ENCODE measurements at regions not wholly inside any gene's neighbourhood (a gene's known extent, or its start where the extent isn't known, plus 50 kb on each side); places are given as distances from the start of the nearest gene placed in this dataset.

GRCh38 chr3:110664148-110664547 lies 407.5 kb upstream of the NECTIN3 start:
- no peak for TF ChIP-seq CTCF (IDR thresholded peaks at IDR 0.05)
- no peak overlapping the region for H3K4me3 ChIP-seq

GRCh38 chr3:110666495-110666894 lies 405.1 kb upstream of the NECTIN3 start:
- no peak overlapping the region for H3K4me3 ChIP-seq
- TF ChIP-seq CTCF (IDR thresholded peaks at IDR 0.05): no peak
- H3K27ac ChIP-seq: no peak overlapping the region
- no peak for DNase-seq (ENCODE audit: low spot score)
- peaks cover 0 to 5% of the 10 kb centered on the region in 2 donors for H3K9me3 ChIP-seq
- H3K36me3 ChIP-seq: no peaks in the 10 kb centered on the region
- H3K4me1 ChIP-seq: no peaks in the 10 kb centered on the region
- H3K27me3 ChIP-seq: no peaks in the 10 kb centered on the region

More at GRCh38 chr3:110664148-110664547, 407.5 kb upstream of the NECTIN3 start:
- DNase-seq (ENCODE audit: low spot score): no peak
- H3K36me3 ChIP-seq: no peaks in the 10 kb centered on the region
- no peaks in the 10 kb centered on the region for H3K9me3 ChIP-seq
- H3K27ac ChIP-seq: no peak overlapping the region
- no peaks in the 10 kb centered on the region for H3K27me3 ChIP-seq
- no peaks in the 10 kb centered on the region for H3K4me1 ChIP-seq

DNA sequence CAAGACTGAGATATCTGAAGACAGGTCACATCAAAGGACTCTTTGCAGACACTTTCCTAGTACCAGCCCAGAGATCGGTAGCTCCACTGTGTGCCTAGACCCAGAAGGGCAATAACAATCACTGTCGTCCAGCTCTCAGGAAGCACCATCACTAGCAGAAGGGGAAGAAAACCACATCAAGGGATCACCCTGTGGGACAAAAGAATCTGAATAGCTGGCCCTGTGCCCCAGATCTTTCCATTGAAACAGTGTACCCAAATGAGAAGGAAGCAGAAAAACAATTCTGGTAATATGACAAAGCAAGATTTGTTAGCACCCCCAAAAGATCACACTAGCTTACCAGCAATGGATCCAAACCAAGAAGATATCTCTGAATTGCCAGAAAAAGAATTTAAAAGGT lies 404.4 kb upstream of the NECTIN3 start:
- Histone ChIP-seq H3K27me3 (no peaks in the 10 kb centered on the region), H3K36me3 (no peaks in the 10 kb centered on the region)
- TF ChIP-seq CTCF (IDR thresholded peaks at IDR 0.05): no peak

GRCh38 chr3:110670407-110670806 lies 401.2 kb upstream of the NECTIN3 start:
- Histone ChIP-seq H3K9me3 (peaks cover 0 to 5% of the 10 kb centered on the region in 2 donors), H3K4me3 (no peak overlapping the region), H3K27me3 (no peaks in the 10 kb centered on the region), H3K36me3 (no peaks in the 10 kb centered on the region), H3K4me1 (no peaks in the 10 kb centered on the region), H3K27ac (no peak overlapping the region)
- no peak for TF ChIP-seq CTCF (IDR thresholded peaks at IDR 0.05)
- DNase-seq (ENCODE audit: low spot score): no peak

More for the DNA sequence above, 404.4 kb upstream of the NECTIN3 start:
- Histone ChIP-seq H3K27ac (no peak overlapping the region), H3K4me3 (no peak overlapping the region), H3K4me1 (no peaks in the 10 kb centered on the region), H3K9me3 (peaks cover 0 to 5% of the 10 kb centered on the region in 2 donors)
- DNase-seq (ENCODE audit: low spot score): no peak

- Histone ChIP-seq H3K36me3 (no peaks in the 10 kb centered on the region), H3K27me3 (no peaks in the 10 kb centered on the region), H3K4me3 (no peak overlapping the region), H3K9me3 (no peaks in the 10 kb centered on the region), H3K27ac (no peak overlapping the region), H3K4me1 (no peaks in the 10 kb centered on the region)
- no peak for DNase-seq (ENCODE audit: low spot score)
- no peak for TF ChIP-seq CTCF (IDR thresholded peaks at IDR 0.05)
These were observed 394.1 kb upstream of the NECTIN3 start for GRCh38 chr3:110677506-110677905.

- no peak for DNase-seq (ENCODE audit: low spot score)
- no peak for TF ChIP-seq CTCF (IDR thresholded peaks at IDR 0.05)
- H3K27me3 ChIP-seq: no peaks in the 10 kb centered on the region
These were observed 392.3 kb upstream of the NECTIN3 start for GRCh38 chr3:110679285-110679684.

More at GRCh38 chr3:110679285-110679684, 392.3 kb upstream of the NECTIN3 start:
- no peaks in the 10 kb centered on the region for H3K36me3 ChIP-seq
- no peak overlapping the region for H3K27ac ChIP-seq
- no peaks in the 10 kb centered on the region for H3K9me3 ChIP-seq
- H3K4me1 ChIP-seq: no peaks in the 10 kb centered on the region
- H3K4me3 ChIP-seq: no peak overlapping the region

Data from right atrium auricular region (tissue), 2 donors.